ENCODE measurements at regions not wholly inside any gene's neighbourhood (a gene's known extent, or its start where the extent isn't known, plus 50 kb on each side); places are given as distances from the start of the nearest gene placed in this dataset.
"Not testable (repeated sequence)": the region's sequence is repeated elsewhere in the genome, so short reads cannot be mapped to it uniquely, and the experiment has no call there.

DNA sequence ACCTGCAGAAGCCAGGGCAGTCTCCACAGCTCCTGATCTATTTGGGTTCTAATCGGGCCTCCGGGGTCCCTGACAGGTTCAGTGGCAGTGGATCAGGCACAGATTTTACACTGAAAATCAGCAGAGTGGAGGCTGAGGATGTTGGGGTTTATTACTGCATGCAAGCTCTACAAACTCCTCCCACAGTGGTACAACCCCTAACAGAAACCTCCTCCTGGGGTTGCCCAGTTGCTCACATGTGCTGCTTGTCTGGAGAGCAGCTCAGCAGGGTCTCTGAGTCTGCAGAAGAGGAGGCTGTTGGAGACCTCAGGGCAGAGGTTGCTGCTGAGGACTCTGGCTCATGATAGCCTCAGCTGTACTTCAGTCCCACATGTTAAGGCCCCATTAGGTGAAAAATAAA, 1269.1 kb downstream of the RPIA start:
- not testable (repeated sequence) for DNase-seq (ENCODE audit: low spot score)

DNA sequence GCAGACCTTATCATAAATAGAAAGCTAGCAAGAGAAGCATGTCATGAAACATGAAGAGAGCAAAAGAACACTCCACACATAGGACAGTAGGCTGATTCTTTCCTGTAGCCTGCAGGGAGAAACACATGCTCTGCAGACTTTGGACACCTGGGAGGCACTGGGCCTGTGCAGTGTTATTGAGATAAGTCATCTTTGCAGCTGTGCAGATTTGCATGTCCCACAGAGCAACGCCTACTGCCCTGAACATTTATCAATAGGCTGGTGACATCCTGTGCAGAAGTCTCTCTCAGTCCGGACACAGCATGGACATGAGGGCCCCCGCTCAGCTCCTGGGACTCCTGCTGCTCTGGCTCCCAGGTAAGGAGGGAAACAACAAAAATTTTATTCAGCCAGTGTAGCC, 1277.1 kb downstream of the RPIA start:
- not testable (repeated sequence) for DNase-seq (ENCODE audit: low spot score)

DNA sequence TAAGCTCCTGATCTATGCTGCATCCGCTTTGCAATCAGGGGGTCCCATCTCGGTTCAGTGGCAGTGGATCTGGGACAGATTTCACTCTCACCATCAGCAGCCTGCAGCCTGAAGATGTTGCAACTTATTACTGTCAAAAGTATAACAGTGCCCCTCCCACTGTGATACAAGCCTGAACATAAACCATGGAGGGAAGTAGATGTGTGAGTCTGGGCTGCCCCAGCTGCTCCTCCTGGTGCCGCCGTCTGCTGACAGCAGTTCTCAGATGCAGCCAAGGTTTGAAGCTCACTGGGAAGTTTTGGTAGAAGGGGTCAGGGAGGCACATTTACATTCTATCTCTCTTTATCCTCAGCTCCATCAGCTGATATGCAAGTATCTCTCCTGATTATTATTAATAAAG, 1277.7 kb downstream of the RPIA start:
- DNase-seq (ENCODE audit: low spot score), result not testable (repeated sequence)

DNA sequence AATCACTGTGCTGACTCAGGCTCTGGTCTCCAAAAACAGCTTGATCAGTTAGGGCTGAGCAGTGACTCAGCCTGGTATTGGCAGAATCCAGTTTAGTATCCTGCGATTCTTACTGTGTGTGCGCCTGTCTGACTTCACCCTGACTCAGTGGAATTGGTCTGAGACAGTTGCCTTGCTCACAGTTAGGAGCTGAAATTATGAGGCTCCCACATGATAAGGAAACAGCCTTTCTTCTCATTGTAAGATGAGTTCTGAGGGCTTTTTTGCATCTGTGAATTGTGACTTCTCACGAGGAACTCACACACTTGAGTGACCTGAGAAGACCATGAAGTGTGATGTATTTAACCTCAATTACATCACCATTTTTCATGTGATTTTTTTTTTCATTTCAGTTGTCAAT, 1282.4 kb downstream of the RPIA start:
- not testable (repeated sequence) for DNase-seq (ENCODE audit: low spot score)

DNA sequence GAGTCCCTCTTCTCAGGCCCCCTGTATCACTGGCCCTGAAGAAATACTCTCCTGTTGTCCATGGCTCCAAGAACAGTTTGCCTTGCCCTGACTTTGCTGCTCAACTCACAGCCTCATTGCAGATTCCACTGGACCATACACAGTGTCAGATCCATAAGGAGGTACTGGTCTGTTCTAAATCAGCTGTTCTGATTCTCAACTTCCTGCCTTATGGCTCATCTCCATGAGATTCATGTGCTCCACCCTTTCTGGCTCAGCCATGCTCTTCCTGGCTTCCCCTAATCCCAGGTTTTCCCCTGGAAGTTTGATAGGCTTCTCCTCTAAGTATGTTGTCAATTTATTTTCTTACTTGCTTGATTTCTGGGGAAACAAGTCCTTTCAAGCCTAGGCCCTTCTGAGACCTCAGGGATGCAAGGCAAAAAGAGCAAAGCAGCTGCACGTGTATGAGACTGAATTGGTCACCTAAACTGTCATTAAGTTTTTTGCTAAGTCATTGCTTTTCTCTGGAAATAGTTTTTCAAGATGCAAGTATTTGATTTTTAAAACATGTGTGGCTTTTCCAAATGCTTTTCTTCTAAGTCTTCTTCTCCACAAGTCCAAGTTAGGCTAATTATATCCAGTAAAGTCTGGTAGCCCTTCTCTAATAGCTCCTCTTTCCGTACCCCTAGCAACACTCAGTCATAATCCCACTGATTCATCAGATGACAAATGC, 1288.5 kb downstream of the RPIA start:
- DNase-seq (ENCODE audit: low spot score), result not testable (repeated sequence)

DNA sequence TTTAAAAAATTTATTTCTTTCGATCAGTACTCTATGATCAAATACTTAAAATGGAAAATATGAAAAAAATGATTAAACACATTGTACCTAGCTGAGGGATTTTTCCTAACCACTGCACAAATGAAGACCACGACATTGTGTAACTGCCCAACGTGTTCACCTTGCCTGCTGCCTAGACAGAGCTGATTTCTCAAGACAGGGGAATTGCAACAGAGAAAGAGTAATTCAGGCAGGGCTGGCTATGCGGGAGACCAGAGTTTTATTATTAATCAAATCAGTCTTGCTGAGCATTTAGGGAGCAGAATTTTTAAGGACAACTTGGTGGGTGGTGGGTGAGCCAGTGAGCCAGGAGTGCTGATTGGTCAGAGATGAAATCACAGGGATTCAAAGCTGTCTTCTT, 1290.8 kb downstream of the RPIA start:
- not testable (repeated sequence) for DNase-seq (ENCODE audit: low spot score)

DNA sequence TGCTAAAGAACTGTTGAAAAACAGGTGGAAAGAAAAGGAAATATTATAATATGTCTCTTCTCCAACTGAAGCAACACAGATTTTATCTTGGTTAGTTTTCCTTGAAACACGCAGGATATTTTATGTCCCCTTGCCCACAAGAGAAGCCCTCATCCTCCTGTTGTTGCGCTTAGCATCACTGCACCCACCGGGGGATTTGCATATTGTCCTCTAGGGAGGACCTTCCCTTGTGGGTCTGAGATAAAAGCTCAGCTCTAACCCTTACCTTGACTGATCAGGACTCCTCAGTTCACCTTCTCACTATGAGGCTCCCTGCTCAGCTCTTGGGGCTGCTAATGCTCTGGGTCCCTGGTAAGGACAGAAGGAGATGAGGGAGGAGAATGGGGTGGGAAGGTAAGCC, 1294.2 kb downstream of the RPIA start:
- DNase-seq (ENCODE audit: low spot score), result not testable (repeated sequence)

DNA sequence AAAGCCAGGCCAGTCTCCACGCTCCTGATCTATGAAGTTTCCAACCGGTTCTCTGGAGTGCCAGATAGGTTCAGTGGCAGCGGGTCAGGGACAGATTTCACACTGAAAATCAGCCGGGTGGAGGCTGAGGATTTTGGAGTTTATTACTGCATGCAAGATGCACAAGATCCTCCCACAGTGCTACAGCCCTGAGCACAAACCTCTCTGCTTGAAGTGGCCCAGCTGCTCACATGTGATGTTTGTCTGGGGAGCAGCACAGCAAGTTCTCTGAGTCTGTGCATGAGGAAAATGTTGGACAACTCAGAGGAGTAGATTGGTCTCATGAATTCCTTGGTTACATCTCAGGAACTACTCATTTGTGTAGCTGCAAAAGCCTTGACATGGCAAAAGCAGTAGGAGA, 1295.1 kb downstream of the RPIA start:
- DNase-seq (ENCODE audit: low spot score), result not testable (repeated sequence)

DNA sequence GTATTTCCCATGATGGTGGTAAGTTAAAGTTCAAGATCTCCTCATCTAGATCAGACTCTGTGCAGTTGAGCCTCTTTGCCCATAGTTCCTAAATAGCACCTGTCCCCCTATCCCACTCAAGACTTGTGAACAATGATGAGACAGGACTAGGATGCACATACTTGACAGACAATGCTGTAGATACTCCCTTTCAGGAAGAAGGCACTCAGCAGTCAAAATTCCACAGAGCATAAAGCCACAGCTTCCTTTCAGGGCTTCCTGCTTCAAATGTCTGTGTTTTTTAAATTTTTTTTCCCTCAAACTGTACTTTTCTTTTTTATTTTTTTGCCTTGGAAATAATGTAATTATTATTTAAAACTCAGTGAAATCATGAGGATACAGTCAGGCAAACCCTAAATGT, 1305.3 kb downstream of the RPIA start:
- not testable (repeated sequence) for DNase-seq (ENCODE audit: low spot score)

DNA sequence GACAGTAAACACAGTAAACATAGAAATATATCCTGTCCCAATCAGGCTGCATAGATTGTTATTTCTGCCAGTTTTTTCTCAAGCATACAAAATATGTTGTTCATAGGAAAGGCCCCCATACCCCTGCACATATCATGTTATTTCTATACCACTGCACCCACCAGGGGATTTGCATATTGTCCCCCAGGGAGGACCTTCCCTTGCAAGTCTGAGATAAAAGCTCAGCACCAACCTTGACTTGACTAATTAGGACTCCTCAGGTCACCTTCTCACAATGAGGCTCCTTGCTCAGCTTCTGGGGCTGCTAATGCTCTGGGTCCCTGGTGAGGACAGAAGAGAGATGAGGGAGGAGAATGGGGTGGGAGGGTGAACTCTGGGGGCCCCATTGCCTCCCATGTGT, 1313.1 kb downstream of the RPIA start:
- not testable (repeated sequence) for DNase-seq (ENCODE audit: low spot score)

DNA sequence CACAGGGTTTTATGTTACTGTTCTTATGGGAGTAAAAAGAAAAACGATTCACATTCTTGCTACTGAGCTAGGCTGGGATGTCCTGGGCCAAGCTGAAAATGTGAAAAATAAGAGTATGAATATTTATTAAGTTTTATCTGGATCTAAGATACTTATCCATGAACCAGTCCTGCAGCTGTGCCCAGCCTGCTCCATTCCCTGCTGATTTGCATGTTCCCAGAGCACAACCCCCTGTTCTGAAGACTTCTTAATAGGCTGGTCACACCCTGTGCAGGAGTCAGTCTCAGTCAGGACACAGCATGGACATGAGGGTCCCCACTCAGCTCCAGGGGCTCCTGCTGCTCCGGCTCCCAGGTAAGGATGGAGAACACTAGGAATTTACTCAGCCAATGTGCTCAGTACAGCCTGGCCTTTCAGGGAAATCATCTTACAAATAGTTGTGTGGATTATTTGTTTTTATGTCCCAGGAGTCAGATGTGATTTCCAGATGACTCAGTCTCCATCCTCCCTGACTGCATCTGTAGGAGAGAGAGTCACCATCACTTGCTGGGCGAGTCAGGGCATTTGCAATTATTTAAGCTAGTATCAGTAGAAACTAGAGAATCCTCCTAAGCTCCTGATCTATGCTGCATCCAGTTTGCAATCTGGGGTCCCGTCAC, 1319.1 kb downstream of the RPIA start:
- DNase-seq (ENCODE audit: low spot score), result not testable (repeated sequence)

DNA sequence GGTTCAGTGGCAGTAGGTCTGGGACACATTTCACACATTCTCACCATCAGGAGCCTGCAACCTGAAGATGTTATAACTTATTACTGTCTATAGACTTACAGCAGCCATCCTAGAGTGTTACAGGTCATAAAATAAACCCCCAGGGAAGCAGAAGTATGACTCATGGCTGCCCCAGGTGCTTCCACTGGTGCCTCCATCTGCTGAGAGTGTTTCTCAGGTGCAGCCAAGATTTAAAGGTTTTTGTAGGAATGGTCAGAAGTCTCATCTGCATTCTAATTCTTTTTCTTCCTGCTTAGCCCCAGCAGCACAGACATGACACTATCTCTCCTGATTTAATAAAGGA, 1319.6 kb downstream of the RPIA start:
- DNase-seq (ENCODE audit: low spot score), result not testable (repeated sequence)

DNA sequence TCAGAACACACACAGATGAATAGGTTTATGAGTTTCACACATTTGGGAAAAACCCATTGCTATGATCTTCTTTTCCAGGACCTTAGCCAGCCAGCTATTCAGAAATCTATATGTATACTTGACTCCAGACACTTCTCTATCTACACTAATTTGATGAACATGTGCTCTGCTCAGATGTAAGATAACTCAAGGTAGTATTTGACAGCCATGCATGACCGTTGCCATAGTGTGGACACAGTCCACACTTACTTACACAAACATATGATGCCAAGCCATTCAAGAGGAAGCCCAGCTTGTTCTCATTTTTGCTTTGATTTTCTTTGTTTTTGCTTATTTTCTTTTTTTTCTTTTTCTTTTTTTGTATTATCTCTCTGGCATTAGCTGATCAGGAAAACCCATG, 1328.4 kb downstream of the RPIA start:
- DNase-seq (ENCODE audit: low spot score), result not testable (repeated sequence)

DNA sequence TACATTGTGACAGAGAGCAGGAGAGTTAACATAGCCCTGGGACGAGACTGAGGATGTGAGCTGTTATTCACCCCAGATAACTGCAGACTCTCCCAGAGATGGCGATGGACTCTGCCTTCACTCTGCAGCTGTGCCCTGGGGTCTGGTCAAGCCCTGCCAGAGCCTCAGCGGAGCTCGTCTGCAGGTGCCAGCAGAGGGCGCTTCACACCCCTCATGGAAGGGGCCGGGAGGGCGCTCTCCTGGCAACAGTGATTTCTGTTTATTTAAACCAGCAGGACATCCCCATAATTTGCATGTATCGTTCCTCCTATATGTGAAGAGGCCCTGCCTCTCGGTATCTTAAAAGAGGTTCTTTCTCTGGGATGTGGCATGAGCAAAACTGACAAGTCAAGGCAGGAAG, 1329.8 kb downstream of the RPIA start:
- not testable (repeated sequence) for DNase-seq (ENCODE audit: low spot score)

DNA sequence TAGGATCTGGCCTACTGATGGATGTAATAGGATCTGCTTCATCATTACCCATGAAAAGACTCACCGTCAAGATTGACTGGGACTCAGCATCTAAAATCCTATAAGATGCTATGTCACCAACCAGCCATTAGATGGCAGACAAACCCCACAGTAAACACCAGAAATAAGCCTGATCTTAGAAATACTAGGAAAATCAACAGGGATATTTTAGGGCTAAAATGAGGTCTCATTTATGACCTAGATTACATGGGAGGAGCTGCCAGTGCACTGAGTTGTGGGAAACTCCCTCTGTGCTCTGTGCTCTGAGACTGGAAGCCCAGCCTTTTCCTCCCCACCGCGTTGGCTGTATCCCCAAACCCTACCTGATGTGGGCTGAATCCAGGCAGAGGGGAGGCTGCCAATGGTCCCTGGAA, 1335.8 kb downstream of the RPIA start:
- not testable (repeated sequence) for DNase-seq (ENCODE audit: low spot score)

DNA sequence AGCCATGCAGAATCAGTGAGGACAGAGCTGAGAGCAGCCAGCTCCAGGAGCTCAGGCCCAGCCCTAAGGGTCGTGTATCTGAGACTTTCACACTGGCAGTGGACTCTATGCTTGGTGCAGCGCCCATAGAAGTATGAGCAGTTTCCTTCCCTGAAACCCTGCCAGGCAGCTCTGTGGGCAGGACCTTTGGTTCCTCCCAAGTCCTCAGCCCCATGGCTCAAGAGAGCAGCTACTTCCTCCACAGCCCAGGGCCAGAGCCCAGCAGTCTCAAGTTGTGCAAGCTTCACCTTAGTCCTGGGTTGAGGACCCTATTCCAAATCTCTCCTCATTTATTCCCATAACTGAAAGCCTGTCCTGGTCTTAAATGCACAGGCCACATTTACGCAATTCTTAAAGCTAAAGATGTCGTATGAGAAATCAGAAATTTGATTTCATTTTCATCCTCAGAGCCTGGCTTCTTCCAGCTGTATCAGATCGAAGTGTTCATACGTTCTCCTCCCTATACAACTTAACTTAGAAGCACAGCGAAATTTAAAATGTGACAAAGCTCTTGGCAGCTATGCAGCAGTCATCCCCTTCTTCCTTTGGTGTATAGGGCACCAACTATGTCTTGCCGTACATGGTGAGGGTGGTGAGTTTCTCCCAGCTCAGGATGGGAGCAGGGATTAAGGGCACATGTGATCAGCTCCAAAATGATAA, 1337.1 kb downstream of the RPIA start:
- DNase-seq (ENCODE audit: low spot score), result not testable (repeated sequence)

DNA sequence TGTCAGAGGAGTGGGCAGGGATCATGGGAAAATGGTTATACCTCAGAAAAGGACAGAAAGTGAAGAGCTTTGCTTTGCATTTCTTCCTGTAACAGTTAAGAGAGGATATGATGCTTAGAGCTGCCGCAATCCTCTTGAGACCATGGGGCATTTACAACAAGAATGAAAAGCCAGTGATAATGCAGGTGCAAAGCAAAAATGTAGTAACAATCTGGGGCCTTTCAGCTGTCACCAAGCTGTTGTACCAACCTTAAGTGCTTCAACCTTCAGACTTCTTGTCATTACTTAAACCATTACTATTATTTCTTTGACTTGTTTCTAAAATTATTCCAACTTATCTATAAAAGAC, 1337.6 kb downstream of the RPIA start:
- DNase-seq (ENCODE audit: low spot score), result not testable (repeated sequence)

DNA sequence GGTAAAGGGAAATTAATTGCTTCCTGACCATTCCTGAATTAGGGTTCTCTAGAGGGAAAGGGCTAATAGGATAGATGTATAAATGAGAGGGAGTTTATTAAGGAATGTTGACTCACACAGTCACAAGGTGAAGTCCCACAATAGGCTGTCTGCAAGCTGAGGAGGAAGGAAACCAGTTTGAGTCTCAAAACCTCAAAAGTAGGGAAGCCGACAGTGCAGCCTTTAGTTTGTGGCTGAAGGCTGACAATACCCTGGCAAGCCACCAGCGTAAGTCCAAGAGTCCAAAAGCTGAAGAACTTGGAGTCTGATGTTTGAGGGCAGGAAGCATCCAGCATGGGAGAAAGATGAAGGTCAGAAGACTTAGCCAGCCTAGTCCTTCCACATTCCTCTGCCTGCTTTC, 1340.8 kb downstream of the RPIA start:
- DNase-seq (ENCODE audit: low spot score), result not testable (repeated sequence)

DNA sequence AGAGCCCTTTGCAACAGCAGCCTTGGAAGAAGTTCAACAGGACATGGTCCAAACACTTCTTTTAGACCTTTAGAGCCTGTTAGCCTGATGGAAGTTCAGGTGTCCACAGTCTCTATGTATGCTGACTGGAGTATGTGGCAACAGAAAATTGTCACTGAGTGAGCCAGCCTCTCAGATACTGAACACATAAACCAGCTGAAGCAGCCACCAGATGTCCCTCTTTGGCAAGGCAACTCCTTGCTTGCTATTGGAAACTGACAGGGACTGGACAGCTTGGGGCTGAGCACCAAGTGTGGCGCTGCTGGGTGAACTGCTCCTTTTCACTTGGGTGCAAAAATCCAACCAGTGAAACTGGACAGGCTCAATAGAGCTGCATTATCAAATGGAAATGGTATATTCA, 1344.9 kb downstream of the RPIA start:
- not testable (repeated sequence) for DNase-seq (ENCODE audit: low spot score)

DNA sequence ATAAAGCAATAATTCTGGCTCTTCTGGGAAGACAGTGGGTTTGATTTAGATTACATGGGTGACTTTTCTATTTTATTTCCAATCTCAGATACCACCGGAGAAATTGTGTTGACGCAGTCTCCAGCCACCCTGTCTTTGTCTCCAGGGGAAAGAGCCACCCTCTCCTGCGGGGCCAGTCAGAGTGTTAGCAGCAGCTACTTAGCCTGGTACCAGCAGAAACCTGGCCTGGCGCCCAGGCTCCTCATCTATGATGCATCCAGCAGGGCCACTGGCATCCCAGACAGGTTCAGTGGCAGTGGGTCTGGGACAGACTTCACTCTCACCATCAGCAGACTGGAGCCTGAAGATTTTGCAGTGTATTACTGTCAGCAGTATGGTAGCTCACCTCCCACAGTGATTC, 1347.6 kb downstream of the RPIA start:
- DNase-seq (ENCODE audit: low spot score), result not testable (repeated sequence)

DNA sequence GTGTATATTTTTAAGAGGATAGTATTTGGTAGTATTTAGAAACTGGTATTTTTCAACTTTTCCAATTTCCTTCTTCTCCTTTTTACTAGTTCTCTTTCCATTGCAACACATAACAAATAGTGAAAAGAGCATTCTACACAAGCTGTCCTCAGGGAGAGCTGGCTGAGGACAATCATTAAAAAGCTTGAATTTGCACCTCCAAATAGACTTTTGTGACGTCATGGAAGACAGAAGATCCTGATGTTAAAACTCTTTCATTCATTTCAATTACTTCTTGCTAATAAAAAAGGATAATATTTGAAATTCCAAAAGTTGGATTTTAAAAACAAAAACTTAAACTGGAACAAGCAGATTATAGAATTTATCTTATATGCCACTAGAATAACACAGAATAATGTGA, 1356.3 kb downstream of the RPIA start:
- DNase-seq (ENCODE audit: low spot score), result not testable (repeated sequence)

DNA sequence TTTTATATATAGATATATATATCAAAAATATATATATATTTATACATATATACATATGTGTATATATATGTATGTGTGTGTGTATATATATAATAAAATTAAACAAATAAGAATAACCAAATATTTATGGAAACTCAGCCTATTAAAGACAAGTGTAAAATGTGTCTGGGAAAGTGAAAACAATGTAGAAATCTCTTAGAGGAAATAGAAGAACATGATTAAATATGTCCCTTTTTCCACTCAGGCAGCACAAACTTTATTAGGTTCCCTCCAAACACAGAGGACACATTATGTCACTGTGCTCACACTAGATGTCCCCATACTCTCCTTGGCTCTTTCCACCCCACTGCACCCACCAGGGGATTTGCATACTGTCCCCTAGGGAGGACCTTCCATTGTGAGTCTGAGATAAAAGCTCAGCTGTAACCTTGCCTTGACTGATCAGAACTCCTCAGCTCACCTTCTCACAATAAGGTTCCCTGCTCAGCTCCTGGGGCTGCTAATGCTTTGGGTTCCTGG, 1360.7 kb downstream of the RPIA start:
- not testable (repeated sequence) for DNase-seq (ENCODE audit: low spot score)

DNA sequence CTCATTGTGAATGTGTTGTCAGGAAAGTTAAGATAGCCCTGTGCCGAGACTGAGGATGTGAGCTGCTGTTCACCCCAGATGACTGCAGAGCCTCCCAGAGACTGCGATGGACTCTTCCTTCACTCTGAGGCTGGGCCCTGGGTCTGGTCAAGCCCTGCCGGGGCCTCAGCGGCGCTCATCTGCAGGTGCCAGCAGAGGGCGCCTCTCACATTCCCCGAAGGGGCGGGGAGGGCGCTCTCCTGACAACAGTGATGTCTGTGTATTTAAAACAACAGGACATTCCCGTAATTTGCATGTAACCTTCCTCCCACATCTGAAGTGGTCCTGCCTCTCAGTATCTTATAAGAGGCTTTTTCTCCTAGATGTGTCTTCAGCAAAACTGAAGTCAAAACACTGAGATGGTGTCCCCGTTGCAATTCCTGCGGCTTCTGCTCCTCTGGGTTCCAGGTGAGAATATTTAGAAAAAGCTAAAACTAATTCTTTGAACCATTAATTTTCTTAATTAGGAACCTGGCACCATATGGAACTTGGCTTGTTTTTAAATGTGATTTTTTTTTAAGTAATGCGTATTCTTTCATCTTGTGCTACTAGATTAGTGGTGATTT, 1377.9 kb downstream of the RPIA start:
- DNase-seq (ENCODE audit: low spot score), result peak; percentile 39

Data from D341Med (cell line).